ENCODE measurements at regions not wholly inside any gene's neighbourhood (a gene's known extent, or its start where the extent isn't known, plus 50 kb on each side); places are given as distances from the start of the nearest gene placed in this dataset.

- no peak for DNase-seq (ENCODE audit: low read depth in 2 of 2, low spot score in 1 of 2)
These were observed 1196.2 kb upstream of the TENM4 start for GRCh38 chr11:80636999-80637398.

GRCh38 chr11:80635178-80635577 is 1194.3 kb upstream of the TENM4 start:
- no peak for DNase-seq (ENCODE audit: low read depth in 2 of 2, low spot score in 1 of 2)

- no peak for DNase-seq (ENCODE audit: low read depth in 2 of 2, low spot score in 1 of 2)
These were observed 1191.9 kb upstream of the TENM4 start for GRCh38 chr11:80632691-80633090.

GRCh38 chr11:80632156-80632555 is 1191.3 kb upstream of the TENM4 start:
- no peak for DNase-seq (ENCODE audit: low read depth in 2 of 2, low spot score in 1 of 2)

GRCh38 chr11:80629466-80629865 is 1188.6 kb upstream of the TENM4 start:
- no peak for DNase-seq (ENCODE audit: low read depth in 2 of 2, low spot score in 1 of 2)

GRCh38 chr11:80627364-80627763 is 1186.5 kb upstream of the TENM4 start:
- no peak for DNase-seq (ENCODE audit: low read depth in 2 of 2, low spot score in 1 of 2)

- DNase-seq (ENCODE audit: low read depth in 2 of 2, low spot score in 1 of 2): no peak
These were observed 1185.9 kb upstream of the TENM4 start for GRCh38 chr11:80626721-80627120.

GRCh38 chr11:80625563-80625962 is 1184.7 kb upstream of the TENM4 start:
- no peak for DNase-seq (ENCODE audit: low read depth in 2 of 2, low spot score in 1 of 2)

GRCh38 chr11:80621871-80622270 is 1181.0 kb upstream of the TENM4 start:
- no peak for DNase-seq (ENCODE audit: low read depth in 2 of 2, low spot score in 1 of 2)

- DNase-seq (ENCODE audit: low read depth in 2 of 2, low spot score in 1 of 2): no peak
These were observed 1180.0 kb upstream of the TENM4 start for GRCh38 chr11:80620867-80621266.

- DNase-seq (ENCODE audit: low read depth in 2 of 2, low spot score in 1 of 2): no peak
These were observed 1176.3 kb upstream of the TENM4 start for GRCh38 chr11:80617156-80617555.

GRCh38 chr11:80616070-80616800 is 1175.4 kb upstream of the TENM4 start:
- no peak for DNase-seq (ENCODE audit: low read depth in 2 of 2, low spot score in 1 of 2)

- no peak for DNase-seq (ENCODE audit: low read depth in 2 of 2, low spot score in 1 of 2)
These were observed 1172.8 kb upstream of the TENM4 start for GRCh38 chr11:80613655-80614054.

- no peak for DNase-seq (ENCODE audit: low read depth in 2 of 2, low spot score in 1 of 2)
These were observed 1169.7 kb upstream of the TENM4 start for GRCh38 chr11:80610516-80610915.

- no peak for DNase-seq (ENCODE audit: low read depth in 2 of 2, low spot score in 1 of 2)
These were observed 1162.6 kb upstream of the TENM4 start for GRCh38 chr11:80603472-80603871.

- no peak for DNase-seq (ENCODE audit: low read depth in 2 of 2, low spot score in 1 of 2)
These were observed 1158.1 kb upstream of the TENM4 start for GRCh38 chr11:80598905-80599304.

- DNase-seq (ENCODE audit: low read depth in 2 of 2, low spot score in 1 of 2): no peak
These were observed 1155.5 kb upstream of the TENM4 start for GRCh38 chr11:80596291-80596810.

GRCh38 chr11:80595011-80595410 is 1154.2 kb upstream of the TENM4 start:
- no peak for DNase-seq (ENCODE audit: low read depth in 2 of 2, low spot score in 1 of 2)

GRCh38 chr11:80593648-80594374 is 1153.0 kb upstream of the TENM4 start:
- DNase-seq (ENCODE audit: low read depth in 2 of 2, low spot score in 1 of 2): no peak

- DNase-seq (ENCODE audit: low read depth in 2 of 2, low spot score in 1 of 2): no peak
These were observed 1151.7 kb upstream of the TENM4 start for GRCh38 chr11:80592546-80592945.

GRCh38 chr11:80587906-80588305 is 1147.1 kb upstream of the TENM4 start:
- no peak for DNase-seq (ENCODE audit: low read depth in 2 of 2, low spot score in 1 of 2)

GRCh38 chr11:80586464-80586863 is 1145.6 kb upstream of the TENM4 start:
- no peak for DNase-seq (ENCODE audit: low read depth in 2 of 2, low spot score in 1 of 2)

Measured in stimulated activated CD8-positive, alpha-beta memory T cell treated with anti-CD3 and anti-CD28 coated beads, Interleukin-4, amount 100 ng/mL, for 1 hour (primary cell).